ENCODE measurements at regions not wholly inside any gene's neighbourhood (a gene's known extent, or its start where the extent isn't known, plus 50 kb on each side); places are given as distances from the start of the nearest gene placed in this dataset.
"Not testable (repeated sequence)": the region's sequence is repeated elsewhere in the genome, so short reads cannot be mapped to it uniquely, and the experiment has no call there.

- DNase-seq: no peak
Measured at GRCh38 chr3:69688400-69688799, 50.9 kb upstream of the MITF start.

GRCh38 chr3:69687641-69688040 lies 51.6 kb upstream of the MITF start:
- DNase-seq: no peak

- DNase-seq: no peak
Measured at GRCh38 chr3:69686056-69686455, 53.2 kb upstream of the MITF start.

- DNase-seq: no peak
Measured at GRCh38 chr3:69684309-69684961, 54.8 kb upstream of the MITF start.

- peak; percentile 12 for DNase-seq
Measured at GRCh38 chr3:69683082-69683806, 56.0 kb upstream of the MITF start.

- DNase-seq: not testable (repeated sequence)
Measured at GRCh38 chr3:69677456-69677855, 61.8 kb upstream of the MITF start.

- no peak for DNase-seq
Measured at GRCh38 chr3:69675786-69676530, 63.3 kb upstream of the MITF start.

GRCh38 chr3:69674752-69675151 lies 64.5 kb upstream of the MITF start:
- no peak for DNase-seq

GRCh38 chr3:69671082-69671952 lies 67.9 kb upstream of the MITF start:
- no peak for DNase-seq

- DNase-seq: no peak
Measured at GRCh38 chr3:69669070-69669469, 70.2 kb upstream of the MITF start.

GRCh38 chr3:69665026-69665737 lies 74.1 kb upstream of the MITF start:
- no peak for DNase-seq

- no peak for DNase-seq
Measured at GRCh38 chr3:69660631-69661030, 78.6 kb upstream of the MITF start.

- no peak for DNase-seq
Measured at GRCh38 chr3:69659180-69659910, 79.9 kb upstream of the MITF start.

GRCh38 chr3:69658514-69659140 lies 80.6 kb upstream of the MITF start:
- no peak for DNase-seq

- DNase-seq: not testable (repeated sequence)
Measured at GRCh38 chr3:69657030-69657429, 82.2 kb upstream of the MITF start.

- no peak for DNase-seq
Measured at GRCh38 chr3:69651765-69652164, 87.5 kb upstream of the MITF start.

- DNase-seq: no peak
Measured at GRCh38 chr3:69650066-69650419, 89.2 kb upstream of the MITF start.

- DNase-seq: no peak
Measured at GRCh38 chr3:69649120-69650065, 89.9 kb upstream of the MITF start.

GRCh38 chr3:69648126-69648525 lies 91.1 kb upstream of the MITF start:
- DNase-seq: no peak

- DNase-seq: no peak
Measured at GRCh38 chr3:69647511-69648110, 91.7 kb upstream of the MITF start.

Data from NCI-H146 (cell line).